Kidney epithelial cell (primary cell): ENCODE measurements at regions not wholly inside any gene's neighbourhood (a gene's known extent, or its start where the extent isn't known, plus 50 kb on each side); places are given as distances from the start of the nearest gene placed in this dataset.

ENCODE experiments used
- DNase-seq: peaks from one replicate; pipeline ENCODE4 v3.0.0-alpha.2; 2010; ENCODE audit warnings: low read depth
- H3K27me3 ChIP-seq: 2 replicates; pipeline ENCODE4 v1.6.0; 2011; ENCODE audit warnings: low read length; ENCODE audit not compliant: control insufficient read depth, insufficient read depth
- H3K36me3 ChIP-seq: 2 replicates; pipeline ENCODE4 v1.5.1; 2011; ENCODE audit warnings: low read length; ENCODE audit not compliant: control insufficient read depth, insufficient read depth
- H3K4me3 ChIP-seq: 2 replicates; pipeline ENCODE4 v1.5.1; 2011; ENCODE audit warnings: low read depth, mild to moderate bottlenecking, control low read depth, low read length
- CTCF ChIP-seq: IDR thresholded peaks from 2 replicates; pipeline ENCODE4 v1.5.1; 2011; ENCODE audit warnings: mild to moderate bottlenecking, moderate library complexity, low read length, control low read depth, inconsistent platforms; ENCODE audit not compliant: insufficient read depth, poor library complexity, severe bottlenecking

GRCh38 chr16:87086156-87086555 is 231.0 kb downstream of the C16orf95 start:
- no peak overlapping the region for H3K4me3 ChIP-seq
- no peak for DNase-seq
- no peak for TF ChIP-seq CTCF
- no peaks in the 10 kb centered on the region for H3K36me3 ChIP-seq
- H3K27me3 ChIP-seq: peaks cover 2% of the 10 kb centered on the region

DNA sequence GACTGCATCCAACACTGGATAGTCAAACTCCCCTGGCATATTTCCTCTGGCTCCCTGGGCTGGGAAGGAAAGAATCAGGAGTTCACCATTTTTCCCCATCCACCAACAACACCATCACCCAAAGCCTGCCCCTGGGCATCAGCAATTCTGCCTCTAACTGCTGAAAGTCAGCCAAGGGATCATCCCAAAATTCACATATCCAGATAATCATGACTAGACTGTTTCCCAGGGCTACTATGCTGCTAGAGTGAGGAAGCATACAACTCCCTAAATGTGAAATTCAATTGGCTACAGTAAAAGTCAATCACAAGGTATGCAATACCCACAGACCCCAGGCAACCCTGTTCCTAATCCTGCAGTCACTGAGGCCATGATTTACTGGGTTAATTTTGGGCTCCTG is 230.6 kb downstream of the C16orf95 start:
- Histone ChIP-seq H3K27me3 (peaks cover 4% of the 10 kb centered on the region), H3K36me3 (no peaks in the 10 kb centered on the region), H3K4me3 (no peak overlapping the region)
- DNase-seq: no peak
- TF ChIP-seq CTCF: no peak

DNA sequence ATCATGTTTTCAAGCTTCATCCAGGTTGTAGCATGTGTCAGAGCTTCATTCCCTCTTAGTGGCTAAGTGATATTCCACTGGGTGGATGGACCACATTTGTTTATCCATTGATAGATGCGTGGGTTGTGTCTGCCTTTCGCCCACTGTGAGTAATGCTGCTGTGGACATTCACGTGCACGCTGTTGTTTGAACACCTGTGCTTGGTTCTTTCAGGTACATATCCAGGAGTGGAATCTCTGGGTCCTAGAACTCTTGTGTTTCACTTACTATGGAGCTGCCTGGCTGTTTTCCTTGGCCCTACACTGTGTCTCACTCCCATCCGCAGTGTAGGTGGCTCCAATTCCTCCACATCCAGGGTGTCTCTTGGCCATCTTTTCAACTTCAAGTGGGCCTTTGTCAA is 224.2 kb downstream of the C16orf95 start:
- TF ChIP-seq CTCF: no peak
- H3K36me3 ChIP-seq: no peaks in the 10 kb centered on the region
- no peak for DNase-seq
- H3K4me3 ChIP-seq: no peak overlapping the region
- peaks cover 18% of the 10 kb centered on the region for H3K27me3 ChIP-seq

GRCh38 chr16:87093804-87094555 is 223.2 kb downstream of the C16orf95 start:
- DNase-seq: no peak
- TF ChIP-seq CTCF: no peak
- no peaks in the 10 kb centered on the region for H3K36me3 ChIP-seq
- H3K27me3 ChIP-seq: peaks cover 24% of the 10 kb centered on the region
- no peak overlapping the region for H3K4me3 ChIP-seq

- no peak for TF ChIP-seq CTCF
- no peak overlapping the region for H3K4me3 ChIP-seq
- no peak for DNase-seq
- H3K36me3 ChIP-seq: no peaks in the 10 kb centered on the region
- H3K27me3 ChIP-seq: peaks cover 29% of the 10 kb centered on the region
Observed at GRCh38 chr16:87094556-87094865, 222.7 kb downstream of the C16orf95 start.

- H3K27me3 ChIP-seq: peaks cover 36% of the 10 kb centered on the region
Observed at GRCh38 chr16:87095271-87095670, 221.9 kb downstream of the C16orf95 start.

More at GRCh38 chr16:87095271-87095670, 221.9 kb downstream of the C16orf95 start:
- no peak for TF ChIP-seq CTCF
- Histone ChIP-seq H3K36me3 (no peaks in the 10 kb centered on the region), H3K4me3 (no peak overlapping the region)
- DNase-seq: no peak
